ENCODE measurements at regions not wholly inside any gene's neighbourhood (a gene's known extent, or its start where the extent isn't known, plus 50 kb on each side); places are given as distances from the start of the nearest gene placed in this dataset.

GRCh38 chr2:221335219-221335752 is 236.8 kb downstream of the EPHA4 start:
- TF ChIP-seq CTCF (IDR thresholded peaks at IDR 0.05): no peak
- Histone ChIP-seq H3K4me3 (no peak overlapping the region), H3K27ac (no peak overlapping the region)
- DNase-seq (ENCODE audit: low spot score): no peak

GRCh38 chr2:221336967-221337366 is 235.1 kb downstream of the EPHA4 start:
- no peak for TF ChIP-seq CTCF (IDR thresholded peaks at IDR 0.05)
- no peak for DNase-seq (ENCODE audit: low spot score)
- Histone ChIP-seq H3K4me3 (no peak overlapping the region), H3K27ac (no peak overlapping the region)

- no peak for DNase-seq (ENCODE audit: low spot score)
- no peak for TF ChIP-seq CTCF (IDR thresholded peaks at IDR 0.05)
- H3K27ac ChIP-seq: no peak overlapping the region
- H3K4me3 ChIP-seq: no peak overlapping the region
These were observed 234.0 kb downstream of the EPHA4 start for GRCh38 chr2:221337957-221338685.

GRCh38 chr2:221342388-221342787 is 229.7 kb downstream of the EPHA4 start:
- Histone ChIP-seq H3K4me3 (no peak overlapping the region), H3K27ac (no peak overlapping the region)
- no peak for TF ChIP-seq CTCF (IDR thresholded peaks at IDR 0.05)
- DNase-seq (ENCODE audit: low spot score): no peak

GRCh38 chr2:221343524-221343923 is 228.6 kb downstream of the EPHA4 start:
- H3K4me3 ChIP-seq: no peak overlapping the region
- no peak overlapping the region for H3K27ac ChIP-seq
- no peak for TF ChIP-seq CTCF (IDR thresholded peaks at IDR 0.05)
- no peak for DNase-seq (ENCODE audit: low spot score)

GRCh38 chr2:221345516-221345915 is 226.6 kb downstream of the EPHA4 start:
- H3K4me3 ChIP-seq: no peak overlapping the region
- DNase-seq (ENCODE audit: low spot score): no peak
- H3K27ac ChIP-seq: no peak overlapping the region
- no peak for TF ChIP-seq CTCF (IDR thresholded peaks at IDR 0.05)

- no peak overlapping the region for H3K4me3 ChIP-seq
- no peak for DNase-seq (ENCODE audit: low spot score)
- TF ChIP-seq CTCF (IDR thresholded peaks at IDR 0.05): no peak
- H3K27ac ChIP-seq: no peak overlapping the region
These were observed 225.7 kb downstream of the EPHA4 start for GRCh38 chr2:221346411-221346810.
